ENCODE measurements at regions not wholly inside any gene's neighbourhood (a gene's known extent, or its start where the extent isn't known, plus 50 kb on each side); places are given as distances from the start of the nearest gene placed in this dataset.
A peak's percentile ranks its signal among the peaks of the same experiment; 100 is the strongest.

- DNase-seq: no peak
These were observed 199.9 kb upstream of the FAR2 start for GRCh38 chr12:28949184-28949583.

GRCh38 chr12:28950049-28950448 lies 199.0 kb upstream of the FAR2 start:
- DNase-seq: no peak

- no peak for DNase-seq
These were observed 197.1 kb upstream of the FAR2 start for GRCh38 chr12:28951935-28952334.

- no peak for DNase-seq
These were observed 194.7 kb upstream of the FAR2 start for GRCh38 chr12:28954333-28954732.

- DNase-seq: no peak
These were observed 193.6 kb upstream of the FAR2 start for GRCh38 chr12:28955491-28955890.

- DNase-seq: no peak
These were observed 193.1 kb upstream of the FAR2 start for GRCh38 chr12:28955931-28956330.

GRCh38 chr12:28958553-28959195 lies 190.4 kb upstream of the FAR2 start:
- DNase-seq: no peak

GRCh38 chr12:28961948-28962384 lies 187.1 kb upstream of the FAR2 start:
- DNase-seq: no peak

- no peak for DNase-seq
These were observed 185.5 kb upstream of the FAR2 start for GRCh38 chr12:28963554-28963953.

- no peak for DNase-seq
These were observed 182.9 kb upstream of the FAR2 start for GRCh38 chr12:28966046-28966780.

GRCh38 chr12:28967426-28967825 lies 181.7 kb upstream of the FAR2 start:
- DNase-seq: no peak

GRCh38 chr12:28973491-28973890 lies 175.6 kb upstream of the FAR2 start:
- no peak for DNase-seq

GRCh38 chr12:28974166-28974565 lies 174.9 kb upstream of the FAR2 start:
- no peak for DNase-seq

GRCh38 chr12:28974883-28975282 lies 174.2 kb upstream of the FAR2 start:
- no peak for DNase-seq

GRCh38 chr12:28975564-28976340 lies 173.3 kb upstream of the FAR2 start:
- no peak for DNase-seq

GRCh38 chr12:28980436-28980835 lies 168.6 kb upstream of the FAR2 start:
- DNase-seq: no peak

- no peak for DNase-seq
These were observed 161.3 kb upstream of the FAR2 start for GRCh38 chr12:28987538-28988324.

- DNase-seq: no peak
These were observed 160.8 kb upstream of the FAR2 start for GRCh38 chr12:28988325-28988704.

- no peak for DNase-seq
These were observed 157.5 kb upstream of the FAR2 start for GRCh38 chr12:28991626-28992025.

- no peak for DNase-seq
These were observed 155.4 kb upstream of the FAR2 start for GRCh38 chr12:28993720-28994119.

- DNase-seq: no peak
These were observed 154.8 kb upstream of the FAR2 start for GRCh38 chr12:28994179-28994715.

GRCh38 chr12:28996688-28997087 lies 152.4 kb upstream of the FAR2 start:
- DNase-seq: no peak

- DNase-seq: peak; percentile 34
These were observed 150.4 kb upstream of the FAR2 start for GRCh38 chr12:28998662-28999120.

Data from activated CD4-positive, alpha-beta T cell treated with anti-CD3 and anti-CD28 coated beads for 48 hours (primary cell).